Stomach smooth muscle (tissue), 2 donors: ENCODE measurements at regions not wholly inside any gene's neighbourhood (a gene's known extent, or its start where the extent isn't known, plus 50 kb on each side); places are given as distances from the start of the nearest gene placed in this dataset.

ENCODE experiments used
- H3K27ac ChIP-seq: one replicate; pipeline ENCODE4 v1.7.0; 2013; ENCODE audit warnings: mild to moderate bottlenecking, low read length, inconsistent platforms
- H3K27me3 ChIP-seq, 2 donors: one replicate each; pipeline ENCODE4 v1.7.0; 2013; ENCODE audit warnings: low read length in 2 of 2; ENCODE audit not compliant: insufficient read depth in 2 of 2, control insufficient read depth in 1 of 2
- H3K36me3 ChIP-seq, 2 donors: one replicate each; pipeline ENCODE4 v1.7.0; 2013; ENCODE audit warnings: low read length in 2 of 2; ENCODE audit not compliant: control insufficient read depth in 2 of 2, insufficient read depth in 2 of 2
- H3K4me1 ChIP-seq: one replicate; pipeline ENCODE4 v1.7.0; 2013; ENCODE audit warnings: low read length; ENCODE audit not compliant: control insufficient read depth, insufficient read depth
- H3K4me3 ChIP-seq, 2 donors: one replicate each; pipeline ENCODE4 v1.7.0; 2013; ENCODE audit warnings: low read length in 2 of 2
- H3K9ac ChIP-seq, 2 donors: one replicate each; pipeline ENCODE4 v1.7.0; 2013; ENCODE audit warnings: low read length in 2 of 2, mild to moderate bottlenecking in 1 of 2
- H3K9me3 ChIP-seq, 2 donors: one replicate each; pipeline ENCODE4 v1.7.0; 2013; ENCODE audit warnings: low read length in 2 of 2; ENCODE audit not compliant: control insufficient read depth in 2 of 2
- donor health status: healthy.
- donor health status: Pancreatic carcinoma.

- Histone ChIP-seq H3K9me3 (no peaks in the 10 kb centered on the region), H3K27me3 (no peaks in the 10 kb centered on the region), H3K27ac (no peak overlapping the region), H3K4me1 (peaks cover 62% of the 10 kb centered on the region), H3K9ac (no peak overlapping the region), H3K4me3 (no peak overlapping the region), H3K36me3 (no peaks in the 10 kb centered on the region)
Observed at GRCh38 chr16:85175724-85176233, 63.5 kb upstream of the CIBAR2 start.

- Histone ChIP-seq H3K9ac (no peak overlapping the region), H3K4me1 (peaks cover 52% of the 10 kb centered on the region), H3K27me3 (no peaks in the 10 kb centered on the region), H3K36me3 (no peaks in the 10 kb centered on the region), H3K27ac (no peak overlapping the region), H3K4me3 (no peak overlapping the region), H3K9me3 (no peaks in the 10 kb centered on the region)
Observed at GRCh38 chr16:85176541-85177447, 64.5 kb upstream of the CIBAR2 start.

- Histone ChIP-seq H3K27me3 (no peaks in the 10 kb centered on the region), H3K36me3 (no peaks in the 10 kb centered on the region), H3K27ac (no peak overlapping the region), H3K4me3 (no peak overlapping the region), H3K4me1 (peaks cover 46% of the 10 kb centered on the region), H3K9me3 (no peaks in the 10 kb centered on the region), H3K9ac (no peak overlapping the region)
Observed at GRCh38 chr16:85177448-85177846, 65.2 kb upstream of the CIBAR2 start.

- no peak overlapping the region for H3K9ac ChIP-seq
- H3K4me1 ChIP-seq: peaks cover 44% of the 10 kb centered on the region
- H3K4me3 ChIP-seq: no peak overlapping the region
Observed at GRCh38 chr16:85178006-85178591, 65.8 kb upstream of the CIBAR2 start.

DNA sequence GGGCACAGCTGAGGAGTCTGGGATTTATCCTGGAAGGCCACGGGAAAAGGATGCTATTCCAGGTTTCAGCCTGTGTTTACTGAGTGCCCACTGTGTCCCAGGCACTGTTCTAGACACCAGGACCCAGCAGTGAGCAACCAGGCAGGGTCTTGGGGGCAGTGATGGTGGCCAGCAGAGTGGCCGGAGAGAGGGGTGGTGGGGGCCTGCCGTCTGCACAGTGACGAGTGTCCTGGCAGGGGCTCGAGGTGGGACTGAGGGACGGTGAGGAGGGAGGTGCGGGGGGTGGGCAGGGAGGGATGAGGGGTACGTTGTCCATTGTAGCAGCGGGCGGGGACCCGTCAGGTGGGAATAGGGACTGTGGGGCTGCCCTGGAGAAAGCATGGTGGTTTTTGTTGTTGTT lies 66.3 kb upstream of the CIBAR2 start:
- Histone ChIP-seq H3K27me3 (no peaks in the 10 kb centered on the region), H3K9me3 (no peaks in the 10 kb centered on the region), H3K4me3 (no peak overlapping the region), H3K4me1 (peaks cover 39% of the 10 kb centered on the region), H3K9ac (no peak overlapping the region), H3K36me3 (no peaks in the 10 kb centered on the region), H3K27ac (no peak overlapping the region)

More at GRCh38 chr16:85178006-85178591, 65.8 kb upstream of the CIBAR2 start:
- Histone ChIP-seq H3K27me3 (no peaks in the 10 kb centered on the region), H3K27ac (no peak overlapping the region), H3K36me3 (no peaks in the 10 kb centered on the region), H3K9me3 (no peaks in the 10 kb centered on the region)

GRCh38 chr16:85179344-85180046 lies 67.2 kb upstream of the CIBAR2 start:
- no peaks in the 10 kb centered on the region for H3K36me3 ChIP-seq
- no peak overlapping the region for H3K4me3 ChIP-seq
- peaks cover 4 to 5% of the 10 kb centered on the region in 2 donors for H3K9me3 ChIP-seq
- H3K27ac ChIP-seq: no peak overlapping the region
- H3K27me3 ChIP-seq: no peaks in the 10 kb centered on the region
- no peak overlapping the region for H3K9ac ChIP-seq
- peaks cover 30% of the 10 kb centered on the region for H3K4me1 ChIP-seq

DNA sequence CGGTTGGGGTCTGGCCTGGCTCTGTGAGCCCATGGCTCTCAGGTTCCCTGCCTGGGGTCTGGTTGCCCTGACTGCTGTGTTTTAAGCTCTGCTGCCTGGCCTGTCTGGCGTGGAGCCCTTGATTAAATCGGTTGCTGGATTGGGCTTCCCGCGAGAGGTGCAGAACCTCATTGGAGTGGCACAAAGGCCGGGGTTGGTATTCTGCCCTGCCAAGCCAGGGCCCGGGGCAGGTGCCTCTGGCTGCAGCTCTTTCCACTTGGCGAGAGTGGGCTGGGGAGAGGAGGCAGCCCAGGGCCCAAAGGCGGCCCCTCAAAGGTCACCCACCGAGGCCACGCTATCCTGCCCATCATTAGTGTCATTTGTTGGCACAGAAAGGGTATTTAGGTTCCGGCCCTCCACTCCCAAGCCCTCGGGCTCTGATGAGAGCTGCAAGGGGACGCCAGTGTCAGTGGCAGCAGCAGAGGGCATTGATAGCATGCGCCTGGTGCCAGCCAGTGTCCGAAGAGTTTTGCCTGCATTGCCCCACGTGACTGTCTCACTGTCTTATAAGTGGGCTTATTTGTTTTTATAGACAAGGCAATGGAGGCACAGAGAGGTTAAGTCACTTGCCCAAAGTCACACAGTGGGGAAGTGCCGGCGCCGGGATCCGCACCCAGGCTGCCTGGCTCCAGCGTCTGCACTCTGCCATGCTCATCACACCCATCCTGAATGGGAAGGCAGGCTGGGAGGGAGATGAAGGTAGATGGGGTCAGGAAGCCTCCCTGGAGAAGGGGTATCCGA lies 68.0 kb upstream of the CIBAR2 start:
- H3K4me3 ChIP-seq: no peak overlapping the region
- peaks cover 0 to 2% of the 10 kb centered on the region in 2 donors for H3K36me3 ChIP-seq
- no peaks in the 10 kb centered on the region for H3K27me3 ChIP-seq
- H3K9me3 ChIP-seq: peaks cover 4 to 5% of the 10 kb centered on the region in 2 donors
- peaks cover 25% of the 10 kb centered on the region for H3K4me1 ChIP-seq
- no peak overlapping the region for H3K9ac ChIP-seq
- H3K27ac ChIP-seq: no peak overlapping the region

GRCh38 chr16:85180827-85181738 lies 68.8 kb upstream of the CIBAR2 start:
- Histone ChIP-seq H3K36me3 (peaks cover 0 to 3% of the 10 kb centered on the region in 2 donors), H3K9ac (no peak overlapping the region), H3K4me3 (no peak overlapping the region), H3K27ac (no peak overlapping the region), H3K4me1 (peaks cover 18% of the 10 kb centered on the region), H3K27me3 (no peaks in the 10 kb centered on the region), H3K9me3 (peaks cover 4 to 5% of the 10 kb centered on the region in 2 donors)

- peaks cover 0 to 3% of the 10 kb centered on the region in 2 donors for H3K36me3 ChIP-seq
- H3K9ac ChIP-seq: no peak overlapping the region
- peaks cover 12% of the 10 kb centered on the region for H3K4me1 ChIP-seq
- H3K27me3 ChIP-seq: no peaks in the 10 kb centered on the region
- peaks cover 4 to 5% of the 10 kb centered on the region in 2 donors for H3K9me3 ChIP-seq
- H3K4me3 ChIP-seq: no peak overlapping the region
- H3K27ac ChIP-seq: no peak overlapping the region
Observed at GRCh38 chr16:85181739-85182129, 69.5 kb upstream of the CIBAR2 start.
